H9 (cell line): ENCODE measurements at regions not wholly inside any gene's neighbourhood (a gene's known extent, or its start where the extent isn't known, plus 50 kb on each side); places are given as distances from the start of the nearest gene placed in this dataset.

Experiments used
- DNase-seq: peaks from one replicate; pipeline ENCODE4 v3.0.0-alpha.2; 2017
- H2AFZ ChIP-seq: one replicate; pipeline ENCODE4 v1.6.1; 2013; ENCODE audit warnings: mild to moderate bottlenecking, low read length, control low read depth, moderate library complexity
- H2AK5ac ChIP-seq: 2 replicates; pipeline ENCODE4 v1.6.1; 2013; ENCODE audit warnings: low read length, control low read depth, mixed read lengths; ENCODE audit not compliant: insufficient read length
- H2BK120ac ChIP-seq: one replicate; pipeline ENCODE4 v1.6.1; 2013; ENCODE audit warnings: low read depth, mild to moderate bottlenecking, low read length, control low read depth, inconsistent platforms; ENCODE audit not compliant: poor library complexity, severe bottlenecking
- H2BK12ac ChIP-seq: 2 replicates; pipeline ENCODE4 v1.6.1; 2013; ENCODE audit warnings: low read length, control low read depth, mixed read lengths, low read depth; ENCODE audit not compliant: insufficient read length
- H2BK15ac ChIP-seq: 2 replicates; pipeline ENCODE4 v1.6.1; 2013; ENCODE audit warnings: low read depth, low read length, control low read depth
- H2BK20ac ChIP-seq: one replicate; pipeline ENCODE4 v1.6.1; 2013; ENCODE audit warnings: low read depth, mild to moderate bottlenecking, low read length, control low read depth, inconsistent platforms; ENCODE audit not compliant: poor library complexity, severe bottlenecking
- H2BK5ac ChIP-seq: 2 replicates; pipeline ENCODE4 v1.6.1; 2013; ENCODE audit warnings: low read length, control low read depth, mixed read lengths; ENCODE audit not compliant: insufficient read length
- H3K14ac ChIP-seq: 2 replicates; pipeline ENCODE4 v1.6.1; 2013; ENCODE audit warnings: low read length, control low read depth; ENCODE audit not compliant: insufficient read depth
- H3K18ac ChIP-seq: 2 replicates; pipeline ENCODE4 v1.6.1; 2013; ENCODE audit warnings: low read depth, mild to moderate bottlenecking, mixed read lengths, low read length, control low read depth; ENCODE audit not compliant: insufficient read length
- H3K23ac ChIP-seq: 2 replicates; pipeline ENCODE4 v1.6.1; 2013; ENCODE audit warnings: low read length, control low read depth, mixed read lengths, low read depth; ENCODE audit not compliant: insufficient read length
- H3K23me2 ChIP-seq: 2 replicates; pipeline ENCODE4 v1.6.1; 2013; ENCODE audit warnings: low read depth, mild to moderate bottlenecking, mixed read lengths, low read length, control low read depth; ENCODE audit not compliant: insufficient read length, poor library complexity, severe bottlenecking
- H3K27ac ChIP-seq: 2 replicates; pipeline ENCODE4 v1.5.1; 2013; ENCODE audit warnings: low read length, control low read depth, mixed read lengths, low read depth; ENCODE audit not compliant: insufficient read length
- H3K27me3 ChIP-seq: 2 replicates; pipeline ENCODE4 v1.6.1; 2013; ENCODE audit warnings: low read length, control low read depth, inconsistent platforms; ENCODE audit not compliant: insufficient read depth
- H3K4ac ChIP-seq: 2 replicates; pipeline ENCODE4 v1.6.1; 2013; ENCODE audit warnings: low read depth, mild to moderate bottlenecking, control low read depth, inconsistent platforms, low read length, moderate library complexity
- H3K4me1 ChIP-seq: 2 replicates; pipeline ENCODE4 v1.6.1; 2013; ENCODE audit warnings: low read length, control low read depth, inconsistent platforms; ENCODE audit not compliant: insufficient read depth
- H3K4me2 ChIP-seq: 2 replicates; pipeline ENCODE4 v1.6.1; 2013; ENCODE audit warnings: low read length, control low read depth, mixed read lengths; ENCODE audit not compliant: insufficient read length, insufficient read depth
- H3K56ac ChIP-seq: 2 replicates; pipeline ENCODE4 v1.6.1; 2013; ENCODE audit warnings: low read depth, mild to moderate bottlenecking, mixed read lengths, low read length, control low read depth; ENCODE audit not compliant: insufficient read length
- H3K79me1 ChIP-seq: 2 replicates; pipeline ENCODE4 v1.6.1; 2013; ENCODE audit warnings: low read depth, mild to moderate bottlenecking, moderate library complexity, low read length, control low read depth, inconsistent platforms; ENCODE audit not compliant: insufficient read depth, poor library complexity, severe bottlenecking
- H3K79me2 ChIP-seq: 2 replicates; pipeline ENCODE4 v1.6.1; 2013; ENCODE audit warnings: low read length, control low read depth, inconsistent platforms; ENCODE audit not compliant: insufficient read depth
- H3K9ac ChIP-seq: 2 replicates; pipeline ENCODE4 v1.6.1; 2013; ENCODE audit warnings: low read length, control low read depth, mixed read lengths; ENCODE audit not compliant: insufficient read length; ENCODE audit errors: extremely low read depth
- H3K9me3 ChIP-seq: one replicate; pipeline ENCODE4 v1.6.1; 2013; ENCODE audit warnings: low read depth, low read length, inconsistent platforms; ENCODE audit not compliant: control insufficient read depth
- H3T11ph ChIP-seq: one replicate; pipeline ENCODE4 v1.6.1; 2013; ENCODE audit warnings: mild to moderate bottlenecking, low read length, control low read depth, inconsistent platforms
- H4K20me1 ChIP-seq: one replicate; pipeline ENCODE4 v1.6.1; 2013; ENCODE audit not compliant: control insufficient read depth, insufficient read length, insufficient read depth
- H4K5ac ChIP-seq: 2 replicates; pipeline ENCODE4 v1.6.1; 2013; ENCODE audit warnings: low read depth, mild to moderate bottlenecking, mixed read lengths, low read length, control low read depth; ENCODE audit not compliant: insufficient read length
- H4K8ac ChIP-seq: replicated peaks from 2 replicates; pipeline ENCODE4 v1.6.1; 2013; ENCODE audit warnings: low read length, control low read depth, mixed read lengths, low read depth; ENCODE audit not compliant: insufficient read length
- H4K91ac ChIP-seq: 2 replicates; pipeline ENCODE4 v1.6.1; 2013; ENCODE audit warnings: low read depth, mild to moderate bottlenecking, moderate library complexity, mixed read lengths, low read length, control low read depth; ENCODE audit not compliant: insufficient read length
- H3K27ac Mint-ChIP-seq, 3 experiments: 2 replicates in 2 of 3; 3 replicates in 1 of 3; pipeline ENCODE4 v1.8.0; 2020 to 2021; ENCODE audit warnings: mixed read lengths in 3 of 3, mild to moderate bottlenecking in 1 of 3, moderate library complexity in 1 of 3
- H3K27me3 Mint-ChIP-seq: 2 replicates; pipeline ENCODE4 v1.8.0; 2021; ENCODE audit warnings: low read depth, mild to moderate bottlenecking, moderate library complexity, mixed read lengths
- H3K36me3 Mint-ChIP-seq, 3 experiments: 2 replicates in 2 of 3; 3 replicates in 1 of 3; pipeline ENCODE4 v1.8.0; 2020 to 2021; ENCODE audit warnings: low read depth in 3 of 3, mixed read lengths in 3 of 3; ENCODE audit not compliant: insufficient read depth in 1 of 3
- H3K4me1 Mint-ChIP-seq, 2 experiments: 2 replicates each; pipeline ENCODE4 v1.8.0; 2020; ENCODE audit warnings: mixed read lengths in 2 of 2
- H3K4me3 Mint-ChIP-seq, 2 experiments: 2 replicates in 1 of 2; 3 replicates in 1 of 2; pipeline ENCODE4 v1.8.0; 2020 to 2021; ENCODE audit warnings: mild to moderate bottlenecking in 2 of 2, mixed read lengths in 2 of 2, moderate library complexity in 1 of 2
- H3K9me3 Mint-ChIP-seq, 2 experiments: 2 replicates in 1 of 2; 3 replicates in 1 of 2; pipeline ENCODE4 v1.8.0; 2020; ENCODE audit warnings: mild to moderate bottlenecking in 2 of 2, mixed read lengths in 2 of 2, moderate library complexity in 1 of 2
- WGBS: extraction: QIAGEN DNeasy Blood & Tissue Kit; methylation state at CpG from one replicate; pipeline ENCODE4 v1.1.7; 2013; ENCODE audit warnings: missing lambda C conversion rate, low lambda C conversion rate, mixed read lengths; ENCODE audit not compliant: insufficient read length; ENCODE audit errors: extremely low coverage; 5-methylcytosine and 5-hydroxymethylcytosine counted together
- TF ChIP-seq, protein P1 (sequence below): fragments of 200-600 bp; sonication (generic); conservative IDR thresholded peaks from 3 replicates; pipeline ENCODE4 v1.8.0; 2021; ENCODE audit warnings: antibody characterized with exemption, mild to moderate bottlenecking

DNA sequence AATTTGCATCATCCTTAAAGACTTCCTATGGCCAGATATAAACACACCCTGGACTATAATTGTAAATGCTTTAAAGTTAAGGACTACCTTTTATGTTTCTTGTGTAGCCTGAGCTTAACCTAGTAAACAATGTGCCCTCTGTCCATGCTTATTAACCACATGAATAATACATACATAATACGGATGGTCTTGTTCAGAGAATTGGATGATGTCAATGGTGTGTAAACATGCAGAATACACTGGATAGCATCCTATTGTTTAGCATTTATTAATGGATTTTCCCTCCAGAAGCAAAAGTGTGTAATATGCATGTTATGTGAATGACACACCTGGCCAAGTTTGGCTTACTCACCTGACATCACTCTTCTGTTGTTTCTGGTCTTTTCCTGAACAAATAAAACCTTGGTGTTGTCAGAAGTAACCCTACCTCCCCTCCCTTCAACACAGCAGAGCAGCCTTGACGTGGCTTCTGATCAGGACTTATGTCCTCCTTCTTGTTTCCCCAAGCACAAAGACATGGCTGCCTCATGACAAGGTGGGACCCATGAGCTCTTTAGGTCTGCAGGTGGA is 517.9 kb downstream of the MTRR start:
- Histone ChIP-seq H2BK15ac (no peak overlapping the region), H3K9ac (no peak overlapping the region), H3K4me1 (no peaks in the 10 kb centered on the region), H3K79me1 (no peaks in the 10 kb centered on the region), H3K18ac (no peak overlapping the region), H3K27me3 (no peaks in the 10 kb centered on the region; the same call in 1 of the 2 replicates), H3K4ac (no peak overlapping the region), H3K23ac (no peak overlapping the region), H4K91ac (no peak overlapping the region), H2BK12ac (no peak overlapping the region), H2BK20ac (no peak overlapping the region), H4K20me1 (no peaks in the 10 kb centered on the region), H2BK120ac (no peak overlapping the region), H2AFZ (no peak overlapping the region), H3K79me2 (no peaks in the 10 kb centered on the region), H3K23me2 (no peaks in the 10 kb centered on the region), H3K4me2 (no peak overlapping the region), H3K14ac (no peak overlapping the region), H3K56ac (no peak overlapping the region), H2AK5ac (no peak overlapping the region), H4K5ac (no peak overlapping the region), H3K27ac (no peak overlapping the region), H2BK5ac (no peak overlapping the region), H4K8ac (no peak overlapping the region), H3T11ph (no peak overlapping the region), H3K9me3 (no peaks in the 10 kb centered on the region)
- WGBS = no CpG with 5 or more reads among the region's 2 CpGs
- TF ChIP-seq, protein P1, sequence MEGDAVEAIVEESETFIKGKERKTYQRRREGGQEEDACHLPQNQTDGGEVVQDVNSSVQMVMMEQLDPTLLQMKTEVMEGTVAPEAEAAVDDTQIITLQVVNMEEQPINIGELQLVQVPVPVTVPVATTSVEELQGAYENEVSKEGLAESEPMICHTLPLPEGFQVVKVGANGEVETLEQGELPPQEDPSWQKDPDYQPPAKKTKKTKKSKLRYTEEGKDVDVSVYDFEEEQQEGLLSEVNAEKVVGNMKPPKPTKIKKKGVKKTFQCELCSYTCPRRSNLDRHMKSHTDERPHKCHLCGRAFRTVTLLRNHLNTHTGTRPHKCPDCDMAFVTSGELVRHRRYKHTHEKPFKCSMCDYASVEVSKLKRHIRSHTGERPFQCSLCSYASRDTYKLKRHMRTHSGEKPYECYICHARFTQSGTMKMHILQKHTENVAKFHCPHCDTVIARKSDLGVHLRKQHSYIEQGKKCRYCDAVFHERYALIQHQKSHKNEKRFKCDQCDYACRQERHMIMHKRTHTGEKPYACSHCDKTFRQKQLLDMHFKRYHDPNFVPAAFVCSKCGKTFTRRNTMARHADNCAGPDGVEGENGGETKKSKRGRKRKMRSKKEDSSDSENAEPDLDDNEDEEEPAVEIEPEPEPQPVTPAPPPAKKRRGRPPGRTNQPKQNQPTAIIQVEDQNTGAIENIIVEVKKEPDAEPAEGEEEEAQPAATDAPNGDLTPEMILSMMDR = no peak
- Mint-ChIP-seq H3K9me3 (no peaks in the 10 kb centered on the region), H3K27ac (no peak overlapping the region), H3K27me3 (peaks cover 3% of the 10 kb centered on the region), H3K4me3 (no peak overlapping the region), H3K36me3 (no peaks in the 10 kb centered on the region), H3K4me1 (no peaks in the 10 kb centered on the region)
- no peak for DNase-seq
